ENCODE measurements at regions not wholly inside any gene's neighbourhood (a gene's known extent, or its start where the extent isn't known, plus 50 kb on each side); places are given as distances from the start of the nearest gene placed in this dataset.
"Not testable (repeated sequence)": the region's sequence is repeated elsewhere in the genome, so short reads cannot be mapped to it uniquely, and the experiment has no call there.

GRCh38 chr2:120539937-120540718 is 194.2 kb downstream of the INHBB start:
- no peak for DNase-seq

- no peak for DNase-seq
Measured at GRCh38 chr2:120540719-120541552, 194.7 kb upstream of the GLI2 start.

GRCh38 chr2:120541553-120541932 is 194.1 kb upstream of the GLI2 start:
- no peak for DNase-seq

- no peak for DNase-seq
Measured at GRCh38 chr2:120541972-120542670, 193.5 kb upstream of the GLI2 start.

GRCh38 chr2:120542911-120543527 is 192.6 kb upstream of the GLI2 start:
- no peak for DNase-seq

GRCh38 chr2:120543899-120544298 is 191.8 kb upstream of the GLI2 start:
- no peak for DNase-seq

GRCh38 chr2:120544522-120544921 is 191.1 kb upstream of the GLI2 start:
- no peak for DNase-seq

GRCh38 chr2:120545007-120545406 is 190.7 kb upstream of the GLI2 start:
- not testable (repeated sequence) for DNase-seq

- no peak for DNase-seq
Measured at GRCh38 chr2:120545521-120546047, 190.1 kb upstream of the GLI2 start.

GRCh38 chr2:120546048-120546864 is 189.4 kb upstream of the GLI2 start:
- DNase-seq: no peak

- DNase-seq: no peak
Measured at GRCh38 chr2:120546865-120547390, 188.7 kb upstream of the GLI2 start.

GRCh38 chr2:120547662-120548061 is 188.0 kb upstream of the GLI2 start:
- no peak for DNase-seq

GRCh38 chr2:120548627-120549608 is 186.8 kb upstream of the GLI2 start:
- DNase-seq: no peak

- DNase-seq: no peak
Measured at GRCh38 chr2:120549841-120550240, 185.8 kb upstream of the GLI2 start.

GRCh38 chr2:120550282-120550681 is 185.4 kb upstream of the GLI2 start:
- no peak for DNase-seq

- no peak for DNase-seq
Measured at GRCh38 chr2:120550893-120551446, 184.7 kb upstream of the GLI2 start.

- no peak for DNase-seq
Measured at GRCh38 chr2:120551522-120551921, 184.1 kb upstream of the GLI2 start.

GRCh38 chr2:120552079-120552478 is 183.6 kb upstream of the GLI2 start:
- no peak for DNase-seq

- no peak for DNase-seq
Measured at GRCh38 chr2:120552800-120553481, 182.7 kb upstream of the GLI2 start.
